SK-N-SH (cell line): ENCODE measurements at regions not wholly inside any gene's neighbourhood (a gene's known extent, or its start where the extent isn't known, plus 50 kb on each side); places are given as distances from the start of the nearest gene placed in this dataset.

Experiments used
- CTCF ChIA-PET: fragments of 300-600, 350-600 bp; formaldehyde crosslinking; extraction: SDS; loops from one replicate; lab custom pipeline; 2021; lab: Yijun Ruan, JAX
- POLR2A ChIA-PET: fragments of 350-600 bp; sonication (Branson Sonifier 250); formaldehyde crosslinking; extraction: SDS; loops from one replicate; lab custom pipeline; 2020; ENCODE audit warnings: antibody characterized with exemption, inconsistent platforms; lab: Yijun Ruan, JAX
- DNase-seq: peaks from one replicate; pipeline ENCODE4 v3.0.0; 2012
- H2AFZ ChIP-seq: fragments of 200-600 bp; sonication (generic); 2 replicates; pipeline ENCODE4 v1.8.1; 2016; ENCODE audit warnings: antibody characterized with exemption, mild to moderate bottlenecking, low read depth
- H3F3A ChIP-seq: fragments of 200-600 bp; sonication (generic); replicated peaks from 2 replicates; pipeline ENCODE3; 2016; ENCODE audit warnings: antibody characterized with exemption, mild to moderate bottlenecking; ENCODE audit not compliant: insufficient read depth
- H3K27ac ChIP-seq, 2 experiments: fragments of 200-500 bp in 1 of 2; fragments of 200-600 bp in 1 of 2; sonication (Bioruptor generic) in 1 of 2; sonication (generic), shearing (Covaris generic) in 1 of 2; 2 replicates each; pipeline versions ENCODE4 v1.5.1 to v1.6.1; 2014 to 2016; ENCODE audit warnings: low read depth in 2 of 2, inconsistent platforms in 1 of 2, low read length in 1 of 2, mild to moderate bottlenecking in 1 of 2, mixed read lengths in 1 of 2
- H3K27me3 ChIP-seq: fragments of 200-600 bp; sonication (generic), shearing (Covaris generic); 2 replicates; pipeline ENCODE4 v1.6.1; 2016; ENCODE audit warnings: mixed run types; ENCODE audit not compliant: insufficient read depth
- H3K36me3 ChIP-seq, 2 experiments: fragments of 200-500 bp in 1 of 2; fragments of 200-600 bp in 1 of 2; sonication (Bioruptor generic) in 1 of 2; sonication (generic) in 1 of 2; replicated peaks in 1 of 2; 2 replicates each; pipeline versions ENCODE3 to v1.5.1; 2014 to 2016; ENCODE audit warnings: low read length in 1 of 2, mild to moderate bottlenecking in 1 of 2; ENCODE audit not compliant: insufficient read depth in 2 of 2, control insufficient read depth in 1 of 2
- H3K4me1 ChIP-seq, 2 experiments: fragments of 200-500 bp in 1 of 2; fragments of 200-600 bp in 1 of 2; sonication (Bioruptor generic) in 1 of 2; sonication (generic), shearing (Covaris generic) in 1 of 2; 2 replicates each; pipeline versions ENCODE4 v1.5.1 to v1.6.1; 2014 to 2016; ENCODE audit warnings: low read depth in 1 of 2, low read length in 1 of 2, mixed run types in 1 of 2; ENCODE audit not compliant: insufficient read depth in 2 of 2, control insufficient read depth in 1 of 2
- H3K4me2 ChIP-seq: fragments of 200-600 bp; sonication (generic), shearing (Covaris generic); 2 replicates; pipeline ENCODE4 v1.6.1; 2017; ENCODE audit warnings: mixed run types
- H3K4me3 ChIP-seq, 2 experiments: fragments of 200-500 bp in 1 of 2; fragments of 200-600 bp in 1 of 2; sonication (Bioruptor generic) in 1 of 2; sonication (generic), shearing (Covaris generic) in 1 of 2; 2 replicates each; pipeline versions ENCODE4 v1.5.1 to v1.8.1; 2014 to 2016; ENCODE audit warnings: low read depth in 2 of 2, inconsistent platforms in 1 of 2, low read length in 1 of 2, mild to moderate bottlenecking in 1 of 2, mixed read lengths in 1 of 2, moderate library complexity in 1 of 2
- H3K79me2 ChIP-seq: fragments of 200-600 bp; sonication (generic); 2 replicates; pipeline ENCODE4 v1.8.1; 2017; ENCODE audit warnings: mild to moderate bottlenecking; ENCODE audit not compliant: insufficient read depth
- H3K9ac ChIP-seq: fragments of 200-600 bp; sonication (generic); 2 replicates; pipeline ENCODE4 v1.6.1; 2017; ENCODE audit warnings: mixed run types
- H3K9me2 ChIP-seq: fragments of 200-600 bp; sonication (generic); 2 replicates; pipeline ENCODE4 v1.6.1; 2017; ENCODE audit warnings: mixed run types
- H3K9me3 ChIP-seq: fragments of 200-600 bp; sonication (generic); 2 replicates; pipeline ENCODE4 v1.6.1; 2017; ENCODE audit warnings: mixed run types, mild to moderate bottlenecking, moderate library complexity
- H4K20me1 ChIP-seq: fragments of 200-600 bp; sonication (generic); 2 replicates; pipeline ENCODE4 v1.6.1; 2017; ENCODE audit warnings: mild to moderate bottlenecking, mixed run types; ENCODE audit not compliant: insufficient read depth
- CTCF ChIP-seq: fragments of 200-600 bp; sonication (generic); IDR thresholded peaks from 2 replicates; pipeline ENCODE4 v1.6.1; 2017; ENCODE audit warnings: antibody characterized with exemption, mild to moderate bottlenecking, moderate library complexity
- EZH2phosphoT487 ChIP-seq: fragments of 200-600 bp; sonication (generic); IDR thresholded peaks from 2 replicates; pipeline ENCODE4 v1.6.1; 2017; ENCODE audit warnings: low read depth, mixed run types, mild to moderate bottlenecking, antibody characterized with exemption, moderate library complexity, borderline replicate concordance
- IRF3 ChIP-seq: fragments of 150-350 bp; IDR thresholded peaks from 2 replicates; pipeline ENCODE4 v1.6.1; 2016; ENCODE audit warnings: mild to moderate bottlenecking, low read depth, low read length
- MAX ChIP-seq: IDR thresholded peaks from 2 replicates; pipeline ENCODE4 v1.4.0; 2012; ENCODE audit warnings: low read depth
- POLR2AphosphoS5 ChIP-seq: IDR thresholded peaks from 2 replicates; pipeline ENCODE4 v1.6.1; 2012; ENCODE audit warnings: low read depth, low read length
- RAD21 ChIP-seq: IDR thresholded peaks from 2 replicates; pipeline ENCODE4 v1.6.1; 2012; ENCODE audit warnings: mild to moderate bottlenecking, low read length
- RCOR1 ChIP-seq: fragments of 150-350 bp; IDR thresholded peaks from 2 replicates; pipeline ENCODE4 v1.6.1; 2017; ENCODE audit warnings: antibody characterized with exemption, low read length
- RXRA ChIP-seq: IDR thresholded peaks from 2 replicates; pipeline ENCODE4 v1.4.0; 2012; ENCODE audit warnings: low read depth, mild to moderate bottlenecking, borderline replicate concordance
- TCF12 ChIP-seq: IDR thresholded peaks from 2 replicates; pipeline ENCODE4 v1.4.0; 2012
- TEAD4 ChIP-seq: IDR thresholded peaks from 2 replicates; pipeline ENCODE4 v1.4.0; 2012; ENCODE audit warnings: mild to moderate bottlenecking, borderline replicate concordance; ENCODE audit not compliant: insufficient read depth
- WGBS: methylation state at CpG from one replicate; pipeline ENCODE4 v1.1.6; 2017; ENCODE audit warnings: low lambda C conversion rate; 5-methylcytosine and 5-hydroxymethylcytosine counted together

GRCh38 chr18:39166776-39167175 is 1601.2 kb upstream of the CELF4 start:
- no peak for DNase-seq
- Histone ChIP-seq H3K9me2 (no peaks in the 10 kb centered on the region), H3K9ac (no peak overlapping the region), H3K4me2 (no peak overlapping the region), H3K79me2 (no peaks in the 10 kb centered on the region), H3K9me3 (no peaks in the 10 kb centered on the region), H3K4me1 (no peaks in the 10 kb centered on the region), H4K20me1 (no peaks in the 10 kb centered on the region), H3F3A (no peaks in the 10 kb centered on the region), H3K36me3 (no peaks in the 10 kb centered on the region), H3K27ac (no peak overlapping the region), H3K4me3 (no peak overlapping the region), H3K27me3 (no peaks in the 10 kb centered on the region), H2AFZ (no peak overlapping the region)
- ChIA-PET CTCF (no interaction called here), POLR2A (no interaction called here)
- TF ChIP-seq RCOR1 (no peak), IRF3 (no peak), RAD21 (no peak), POLR2AphosphoS5 (no peak), TCF12 (no peak), RXRA (no peak)

GRCh38 chr18:39162013-39162827 is 1596.6 kb upstream of the CELF4 start:
- H3K4me1 ChIP-seq = no peaks in the 10 kb centered on the region
- H3K4me3 ChIP-seq = no peak overlapping the region
- ChIA-PET POLR2A (no interaction called here), CTCF (interaction anchor here (1.4 kb wide), 1 partner anchor 19 kb away, joined by 3 read pairs; no protein-coding TSS in a partner anchor)
- DNase-seq = no peak
- no peak for TF ChIP-seq RCOR1
- TF ChIP-seq EZH2phosphoT487 = no peak
- no peak; the same call in 1 of the 2 replicates for TF ChIP-seq RAD21
- TF ChIP-seq IRF3 = no peak
- no peak for TF ChIP-seq CTCF
- no peak for TF ChIP-seq TEAD4
- TF ChIP-seq MAX = no peak
- WGBS = 62% methylated on average over 11 of the region's 11 CpGs
- H3K4me2 ChIP-seq = no peak overlapping the region
- H4K20me1 ChIP-seq = no peaks in the 10 kb centered on the region
- H3K9me2 ChIP-seq = 0 out of 2 replicates have a peak, but pooled peaks cover 5% of the 10 kb centered on the region
- no peak overlapping the region for H2AFZ ChIP-seq
- H3F3A ChIP-seq = no peaks in the 10 kb centered on the region
- no peaks in the 10 kb centered on the region for H3K27me3 ChIP-seq
- no peaks in the 10 kb centered on the region for H3K36me3 ChIP-seq
- no peak overlapping the region for H3K27ac ChIP-seq
- H3K9me3 ChIP-seq = no peaks in the 10 kb centered on the region
- H3K79me2 ChIP-seq = no peaks in the 10 kb centered on the region
- no peak overlapping the region for H3K9ac ChIP-seq
